Neural cell (in vitro differentiated cells): ENCODE measurements at regions not wholly inside any gene's neighbourhood (a gene's known extent, or its start where the extent isn't known, plus 50 kb on each side); places are given as distances from the start of the nearest gene placed in this dataset.

Experiments used
- H2AFZ ChIP-seq: fragments of 200-600, 300-800 bp; sonication (generic), shearing (Covaris generic); 2 replicates; pipeline ENCODE4 v1.6.0; 2014; ENCODE audit warnings: low read depth, mild to moderate bottlenecking, antibody characterized with exemption, low read length, moderate library complexity
- H3F3A ChIP-seq: fragments of 200-600 bp; shearing (Covaris generic); 2 replicates; pipeline ENCODE4 v1.6.1; 2016; ENCODE audit warnings: mild to moderate bottlenecking, moderate library complexity, mixed read lengths, antibody characterized with exemption, low read length; ENCODE audit not compliant: insufficient read depth, poor library complexity, severe bottlenecking
- H3K27ac ChIP-seq: fragments of 200-600, 300-800 bp; sonication (generic), shearing (Covaris generic); 2 replicates; pipeline ENCODE4 v1.5.1; 2014; ENCODE audit warnings: mild to moderate bottlenecking, low read length, moderate library complexity
- H3K27me3 ChIP-seq: fragments of 300-800, 200-600 bp; sonication (generic), shearing (Covaris generic); 2 replicates; pipeline ENCODE4 v1.6.0; 2014; ENCODE audit warnings: mild to moderate bottlenecking, low read depth, low read length, moderate library complexity; ENCODE audit not compliant: insufficient read depth
- H3K36me3 ChIP-seq: fragments of 300-800, 200-600 bp; sonication (generic), shearing (Covaris generic); 2 replicates; pipeline ENCODE4 v1.5.1; 2014; ENCODE audit warnings: mild to moderate bottlenecking, antibody characterized with exemption, low read length, moderate library complexity; ENCODE audit not compliant: insufficient read depth
- H3K4me2 ChIP-seq: fragments of 300-800, 200-600 bp; sonication (generic), shearing (Covaris generic); 2 replicates; pipeline ENCODE4 v1.6.0; 2014; ENCODE audit warnings: mild to moderate bottlenecking, low read length
- H3K4me3 ChIP-seq: fragments of 300-800, 200-600 bp; sonication (generic), shearing (Covaris generic); 2 replicates; pipeline ENCODE4 v1.5.1; 2014; ENCODE audit warnings: mild to moderate bottlenecking, low read length, moderate library complexity
- H3K79me2 ChIP-seq: fragments of 200-600 bp; shearing (Covaris generic); replicated peaks from 2 replicates; pipeline ENCODE4 v1.6.0; 2014; ENCODE audit warnings: mild to moderate bottlenecking, low read length, moderate library complexity; ENCODE audit not compliant: insufficient read depth
- H3K9ac ChIP-seq: fragments of 300-800, 200-600 bp; sonication (generic), shearing (Covaris generic); 2 replicates; pipeline ENCODE4 v1.6.1; 2016; ENCODE audit warnings: mild to moderate bottlenecking, low read length, mixed read lengths
- H3K9me2 ChIP-seq: fragments of 200-600 bp; shearing (Covaris generic); 2 replicates; pipeline ENCODE4 v1.6.1; 2016; ENCODE audit warnings: mild to moderate bottlenecking, low read length, mixed read lengths; ENCODE audit not compliant: insufficient read depth
- H3K9me3 ChIP-seq: fragments of 200-600, 300-800 bp; sonication (generic), shearing (Covaris generic); 2 replicates; pipeline ENCODE4 v1.6.1; 2016; ENCODE audit warnings: mild to moderate bottlenecking, mixed run types, low read length, moderate library complexity, mixed read lengths
- H4K20me1 ChIP-seq: fragments of 200-600 bp; shearing (Covaris generic); 2 replicates; pipeline ENCODE4 v1.6.1; 2016; ENCODE audit warnings: mild to moderate bottlenecking, mixed run types; ENCODE audit not compliant: insufficient read depth
- EP300 ChIP-seq: fragments of 450-650 bp; conservative IDR thresholded peaks from 2 replicates; pipeline ENCODE4 v1.6.1; 2014; ENCODE audit warnings: antibody characterized with exemption, mild to moderate bottlenecking, moderate library complexity; ENCODE audit not compliant: poor library complexity, severe bottlenecking
- EZH2 ChIP-seq: fragments of 200-600, 300-800 bp; shearing (Covaris generic), sonication (generic); IDR thresholded peaks from 2 replicates; pipeline ENCODE4 v1.6.1; 2014; ENCODE audit warnings: antibody characterized with exemption, low read length, borderline replicate concordance, mild to moderate bottlenecking; ENCODE audit not compliant: insufficient read depth, poor library complexity, severe bottlenecking
- MXI1 ChIP-seq: fragments of 450-650 bp; conservative IDR thresholded peaks from 2 replicates; pipeline ENCODE4 v1.6.1; 2014; ENCODE audit warnings: antibody characterized with exemption, mild to moderate bottlenecking; ENCODE audit not compliant: poor library complexity, severe bottlenecking
- POLR2AphosphoS5 ChIP-seq: IDR thresholded peaks from 2 replicates; pipeline ENCODE4 v1.6.1; 2012
- RAD21 ChIP-seq: fragments of 450-650 bp; conservative IDR thresholded peaks from 2 replicates; pipeline ENCODE4 v1.6.1; 2014; ENCODE audit warnings: antibody characterized with exemption, mild to moderate bottlenecking, moderate library complexity
- SMC3 ChIP-seq: fragments of 450-650 bp; conservative IDR thresholded peaks from 2 replicates; pipeline ENCODE4 v1.6.1; 2014; ENCODE audit warnings: antibody characterized with exemption, mild to moderate bottlenecking, moderate library complexity; ENCODE audit not compliant: poor library complexity
- TAF1 ChIP-seq: IDR thresholded peaks from 2 replicates; pipeline ENCODE4 v1.6.1; 2012; ENCODE audit warnings: low read depth
- TF ChIP-seq, protein P1 (sequence below): fragments of 450-650 bp; IDR thresholded peaks from 2 replicates; pipeline ENCODE4 v1.5.1; 2014; ENCODE audit warnings: antibody characterized with exemption, mild to moderate bottlenecking, moderate library complexity; ENCODE audit not compliant: poor library complexity, severe bottlenecking
- TF ChIP-seq, protein P2 (sequence below): IDR thresholded peaks from 2 replicates; pipeline ENCODE4 v1.6.1; 2012; ENCODE audit warnings: borderline replicate concordance

DNA sequence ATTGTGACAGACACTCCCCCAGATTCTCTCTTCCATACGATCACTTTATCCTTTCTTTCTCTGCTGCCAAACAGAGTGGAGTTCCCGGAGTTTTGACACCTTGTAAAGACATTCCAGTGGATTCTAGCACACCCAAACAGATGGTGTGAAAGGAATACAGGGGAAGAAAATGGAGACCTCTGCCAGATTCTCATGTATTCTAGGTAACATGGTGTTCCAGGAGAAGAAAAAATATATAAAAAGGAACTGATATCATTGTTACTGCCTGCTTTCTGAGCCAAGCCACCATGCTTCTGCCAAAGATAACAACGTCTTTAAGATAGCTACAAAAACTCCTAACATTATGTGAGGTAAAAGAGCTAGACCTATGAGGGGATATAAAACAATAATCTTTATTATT is 136.5 kb downstream of the TXNL1 start:
- Histone ChIP-seq H2AFZ (no peak overlapping the region), H3K9ac (no peak overlapping the region)
- TF ChIP-seq EP300 (no peak), RAD21 (no peak), EZH2 (no peak), MXI1 (no peak), TAF1 (no peak), POLR2AphosphoS5 (no peak), SMC3 (no peak)
- TF ChIP-seq, protein P1, sequence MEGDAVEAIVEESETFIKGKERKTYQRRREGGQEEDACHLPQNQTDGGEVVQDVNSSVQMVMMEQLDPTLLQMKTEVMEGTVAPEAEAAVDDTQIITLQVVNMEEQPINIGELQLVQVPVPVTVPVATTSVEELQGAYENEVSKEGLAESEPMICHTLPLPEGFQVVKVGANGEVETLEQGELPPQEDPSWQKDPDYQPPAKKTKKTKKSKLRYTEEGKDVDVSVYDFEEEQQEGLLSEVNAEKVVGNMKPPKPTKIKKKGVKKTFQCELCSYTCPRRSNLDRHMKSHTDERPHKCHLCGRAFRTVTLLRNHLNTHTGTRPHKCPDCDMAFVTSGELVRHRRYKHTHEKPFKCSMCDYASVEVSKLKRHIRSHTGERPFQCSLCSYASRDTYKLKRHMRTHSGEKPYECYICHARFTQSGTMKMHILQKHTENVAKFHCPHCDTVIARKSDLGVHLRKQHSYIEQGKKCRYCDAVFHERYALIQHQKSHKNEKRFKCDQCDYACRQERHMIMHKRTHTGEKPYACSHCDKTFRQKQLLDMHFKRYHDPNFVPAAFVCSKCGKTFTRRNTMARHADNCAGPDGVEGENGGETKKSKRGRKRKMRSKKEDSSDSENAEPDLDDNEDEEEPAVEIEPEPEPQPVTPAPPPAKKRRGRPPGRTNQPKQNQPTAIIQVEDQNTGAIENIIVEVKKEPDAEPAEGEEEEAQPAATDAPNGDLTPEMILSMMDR, result no peak
- TF ChIP-seq, protein P2, sequence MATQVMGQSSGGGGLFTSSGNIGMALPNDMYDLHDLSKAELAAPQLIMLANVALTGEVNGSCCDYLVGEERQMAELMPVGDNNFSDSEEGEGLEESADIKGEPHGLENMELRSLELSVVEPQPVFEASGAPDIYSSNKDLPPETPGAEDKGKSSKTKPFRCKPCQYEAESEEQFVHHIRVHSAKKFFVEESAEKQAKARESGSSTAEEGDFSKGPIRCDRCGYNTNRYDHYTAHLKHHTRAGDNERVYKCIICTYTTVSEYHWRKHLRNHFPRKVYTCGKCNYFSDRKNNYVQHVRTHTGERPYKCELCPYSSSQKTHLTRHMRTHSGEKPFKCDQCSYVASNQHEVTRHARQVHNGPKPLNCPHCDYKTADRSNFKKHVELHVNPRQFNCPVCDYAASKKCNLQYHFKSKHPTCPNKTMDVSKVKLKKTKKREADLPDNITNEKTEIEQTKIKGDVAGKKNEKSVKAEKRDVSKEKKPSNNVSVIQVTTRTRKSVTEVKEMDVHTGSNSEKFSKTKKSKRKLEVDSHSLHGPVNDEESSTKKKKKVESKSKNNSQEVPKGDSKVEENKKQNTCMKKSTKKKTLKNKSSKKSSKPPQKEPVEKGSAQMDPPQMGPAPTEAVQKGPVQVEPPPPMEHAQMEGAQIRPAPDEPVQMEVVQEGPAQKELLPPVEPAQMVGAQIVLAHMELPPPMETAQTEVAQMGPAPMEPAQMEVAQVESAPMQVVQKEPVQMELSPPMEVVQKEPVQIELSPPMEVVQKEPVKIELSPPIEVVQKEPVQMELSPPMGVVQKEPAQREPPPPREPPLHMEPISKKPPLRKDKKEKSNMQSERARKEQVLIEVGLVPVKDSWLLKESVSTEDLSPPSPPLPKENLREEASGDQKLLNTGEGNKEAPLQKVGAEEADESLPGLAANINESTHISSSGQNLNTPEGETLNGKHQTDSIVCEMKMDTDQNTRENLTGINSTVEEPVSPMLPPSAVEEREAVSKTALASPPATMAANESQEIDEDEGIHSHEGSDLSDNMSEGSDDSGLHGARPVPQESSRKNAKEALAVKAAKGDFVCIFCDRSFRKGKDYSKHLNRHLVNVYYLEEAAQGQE, result no peak

DNA sequence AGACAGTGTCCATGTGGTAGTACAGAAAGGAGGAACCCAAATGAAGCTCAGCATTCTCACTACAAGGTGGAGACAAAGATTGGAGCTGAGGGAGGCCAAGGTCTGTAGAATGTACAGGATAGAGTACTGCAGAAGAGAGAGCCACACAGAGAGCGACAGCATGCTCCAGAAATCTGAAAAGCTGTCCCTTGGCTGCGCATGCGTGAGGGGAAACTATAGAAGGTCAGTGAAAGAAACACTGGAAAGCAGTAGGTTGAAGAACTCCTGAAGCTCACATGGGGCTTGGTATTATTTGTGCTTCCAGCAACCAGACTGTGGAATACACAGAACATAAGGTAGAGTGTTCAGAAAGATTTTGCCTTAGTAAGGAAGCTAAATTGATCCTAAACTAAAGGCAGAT is 142.5 kb downstream of the TXNL1 start:
- H4K20me1 ChIP-seq, result no peaks in the 10 kb centered on the region
- no peaks in the 10 kb centered on the region for H3K9me2 ChIP-seq
- TF ChIP-seq EP300 (no peak), MXI1 (no peak)
- TF ChIP-seq, protein P1, result no peak
- no peak overlapping the region for H3K4me3 ChIP-seq
- H3K79me2 ChIP-seq, result no peaks in the 10 kb centered on the region
- no peaks in the 10 kb centered on the region for H3K9me3 ChIP-seq
- H3K36me3 ChIP-seq, result no peaks in the 10 kb centered on the region
- no peak overlapping the region for H3K9ac ChIP-seq
- no peaks in the 10 kb centered on the region for H3K27me3 ChIP-seq
- no peak overlapping the region for H3K4me2 ChIP-seq
- H2AFZ ChIP-seq, result no peak overlapping the region
- no peak overlapping the region for H3K27ac ChIP-seq
- H3F3A ChIP-seq, result no peaks in the 10 kb centered on the region

More for the DNA sequence above, 136.5 kb downstream of the TXNL1 start:
- Histone ChIP-seq H3K9me3 (no peaks in the 10 kb centered on the region), H3K4me2 (no peak overlapping the region), H3F3A (no peaks in the 10 kb centered on the region), H3K27me3 (no peaks in the 10 kb centered on the region), H3K9me2 (no peaks in the 10 kb centered on the region), H3K36me3 (no peaks in the 10 kb centered on the region), H3K79me2 (no peaks in the 10 kb centered on the region), H3K27ac (no peak overlapping the region), H3K4me3 (no peak overlapping the region), H4K20me1 (no peaks in the 10 kb centered on the region)
